ENCODE measurements at regions not wholly inside any gene's neighbourhood (a gene's known extent, or its start where the extent isn't known, plus 50 kb on each side); places are given as distances from the start of the nearest gene placed in this dataset.

DNA sequence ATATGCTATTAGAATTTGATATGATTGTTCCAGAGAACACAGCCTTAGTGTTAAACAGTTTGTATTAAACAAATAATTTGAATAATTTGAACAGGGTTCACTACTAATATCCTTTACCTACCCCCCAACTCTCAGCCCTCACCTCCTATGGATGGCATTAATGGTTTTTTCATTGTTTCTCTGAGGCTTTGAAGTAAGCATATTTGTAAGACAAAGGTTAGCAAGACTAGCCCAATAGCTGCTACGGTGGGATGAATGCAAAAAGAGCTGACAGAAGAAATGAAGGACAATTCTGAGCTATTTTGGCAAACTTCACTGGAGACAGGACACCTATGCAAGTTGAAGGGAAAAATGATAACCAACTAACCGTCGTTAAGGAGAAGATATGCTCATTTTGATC is 61.6 kb downstream of the ARL4A start:
- TF ChIP-seq POLR2A (IDR thresholded peaks at IDR 0.05; ENCODE audit: low read depth, low read length) (no peak), POLR2AphosphoS5 (IDR thresholded peaks at IDR 0.05; ENCODE audit: low read depth, low read length) (no peak)

All from GM12892 (cell line).